Aorta (tissue), 5 donors: ENCODE measurements at regions not wholly inside any gene's neighbourhood (a gene's known extent, or its start where the extent isn't known, plus 50 kb on each side); places are given as distances from the start of the nearest gene placed in this dataset.
"Not testable (repeated sequence)": the region's sequence is repeated elsewhere in the genome, so short reads cannot be mapped to it uniquely, and the experiment has no call there.

ENCODE experiments used
- ATAC-seq: fragments of 200-7000 bp; cut with Tn5 transposase; one replicate; pipeline ENCODE4 v1.9.1; 2022; ENCODE audit warnings: moderate library complexity; ENCODE audit not compliant: low FRiP score
- DNase-seq, 2 donors: peaks; one replicate each; pipeline ENCODE4 v3.0.0-alpha.2; 2020
- H3K27ac ChIP-seq, 2 donors: one replicate each; pipeline ENCODE4 v1.5.1; 2013; ENCODE audit warnings: low read length in 2 of 2, mild to moderate bottlenecking in 2 of 2, moderate library complexity in 2 of 2, control low read depth in 1 of 2, inconsistent platforms in 1 of 2, low read depth in 1 of 2
- H3K27me3 ChIP-seq, 2 donors: one replicate each; pipeline ENCODE4 v1.6.1; 2013; ENCODE audit warnings: control low read depth in 1 of 2, low read length in 1 of 2, mild to moderate bottlenecking in 1 of 2, moderate library complexity in 1 of 2; ENCODE audit not compliant: insufficient read depth in 2 of 2, control insufficient read depth in 1 of 2
- H3K36me3 ChIP-seq, 2 donors: one replicate each; pipeline ENCODE4 v1.6.1; 2013; ENCODE audit warnings: control low read depth in 1 of 2, low read length in 1 of 2, mild to moderate bottlenecking in 1 of 2; ENCODE audit not compliant: insufficient read depth in 2 of 2, control insufficient read depth in 1 of 2
- H3K4me1 ChIP-seq, 2 donors: one replicate each; pipeline ENCODE4 v1.6.1; 2013; ENCODE audit warnings: low read length in 2 of 2, control low read depth in 1 of 2, mild to moderate bottlenecking in 1 of 2, moderate library complexity in 1 of 2; ENCODE audit not compliant: insufficient read depth in 2 of 2, control insufficient read depth in 1 of 2
- H3K4me3 ChIP-seq, 2 donors: one replicate each; pipeline ENCODE4 v1.5.1; 2013; ENCODE audit warnings: low read length in 2 of 2, control low read depth in 1 of 2, mild to moderate bottlenecking in 1 of 2
- H3K9me3 ChIP-seq: one replicate; pipeline ENCODE4 v1.6.1; 2013; ENCODE audit warnings: mild to moderate bottlenecking, low read length; ENCODE audit not compliant: control insufficient read depth
- WGBS, 2 donors: extraction: QIAGEN DNeasy Blood & Tissue Kit; methylation state at CpG; one replicate each; pipeline ENCODE4 v1.1.7; 2013; 5-methylcytosine and 5-hydroxymethylcytosine counted together
- intact Hi-C, 2 donors: fragments of 100-400 bp; cut with DNase I; formaldehyde crosslinking; loops; one replicate each; pipeline versions ENCODE4 v1.14.2 to v1.15.0; 2022
- donor health status: healthy with polysubstance abuse.
- donor health status: Bipolar disorder and iron deficiency.
- donor health status: DM: no; HTN: no; CAD: no.
- donor health status: DM: no; HTN: no; CAD: no.
- donor health status: DM: yes; HTN: yes; CAD: no.

DNA sequence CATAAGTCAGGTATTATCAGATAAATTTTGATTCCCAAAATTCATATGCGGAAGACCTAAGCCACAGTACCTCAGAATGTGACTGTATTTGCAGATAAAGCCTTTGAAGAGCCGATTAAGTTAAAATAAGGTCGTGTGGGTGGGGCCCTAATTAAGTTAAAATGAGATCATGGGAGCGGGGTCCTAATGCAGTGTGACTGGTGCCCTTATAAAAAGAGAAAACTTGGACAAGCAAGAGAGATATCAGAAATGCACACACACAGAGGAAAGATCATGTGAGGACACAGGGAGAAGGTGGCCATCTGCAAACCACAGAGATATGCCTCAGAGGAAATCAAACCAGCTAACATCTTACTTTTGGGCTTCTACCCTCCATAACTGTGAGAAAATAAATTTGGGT lies 236.1 kb downstream of the FBXO8 start:
- Histone ChIP-seq H3K27ac (no peak overlapping the region), H3K27me3 (no peaks in the 10 kb centered on the region), H3K9me3 (no peaks in the 10 kb centered on the region), H3K4me3 (no peak overlapping the region), H3K4me1 (no peaks in the 10 kb centered on the region), H3K36me3 (no peaks in the 10 kb centered on the region)
- intact Hi-C loops = no loop called here
- DNase-seq = no peak
- no peak for ATAC-seq
- WGBS, 2 donors = 67 to 74% methylated on average over 4 of the region's 4 CpGs

DNA sequence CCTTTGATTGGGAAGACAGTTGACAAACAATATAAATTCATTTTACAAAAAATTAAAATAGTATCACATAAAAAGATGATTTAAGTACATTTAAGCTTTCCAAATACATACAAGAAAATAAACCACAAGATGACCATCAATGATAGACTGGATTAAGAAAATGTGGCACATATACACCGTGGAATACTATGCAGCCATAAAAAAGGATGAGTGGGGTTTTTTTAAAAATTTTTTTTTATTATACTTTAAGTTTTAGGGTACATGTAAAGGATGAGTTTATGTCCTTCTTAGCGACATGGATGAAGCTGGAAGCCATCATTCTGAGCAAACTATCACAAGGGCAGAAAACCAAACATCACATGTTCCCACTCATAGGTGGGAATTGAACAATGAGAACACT lies 237.6 kb downstream of the FBXO8 start:
- H3K27me3 ChIP-seq, H3K36me3 ChIP-seq, intact Hi-C loops, H3K4me3 ChIP-seq, ATAC-seq, H3K9me3 ChIP-seq, H3K27ac ChIP-seq, DNase-seq, H3K4me1 ChIP-seq: not testable (repeated sequence)
- WGBS, 2 donors = 91% methylated on average over 2 of the region's 2 CpGs

DNA sequence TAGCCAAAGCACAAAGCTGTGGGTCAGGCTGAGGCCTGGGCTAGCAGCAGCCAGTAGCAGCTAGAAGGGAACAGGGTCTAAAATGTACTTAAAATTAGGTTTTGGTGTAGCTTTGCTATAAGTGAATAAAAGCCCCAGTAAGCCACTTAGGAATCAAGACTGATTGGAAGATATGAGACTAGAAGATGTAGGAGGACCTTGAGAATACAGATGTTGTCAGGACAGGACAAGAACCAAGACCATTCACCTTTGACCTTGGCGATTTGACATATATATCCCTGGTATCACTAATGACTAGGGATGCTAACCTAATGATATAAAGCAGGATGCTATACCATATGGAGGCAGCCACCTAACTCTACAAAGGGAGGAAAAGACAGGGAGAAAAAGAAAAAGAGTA lies 238.1 kb downstream of the FBXO8 start:
- no peak overlapping the region for H3K27ac ChIP-seq
- no peak for DNase-seq
- H3K4me3 ChIP-seq = no peak overlapping the region
- no peak for ATAC-seq
- H3K27me3 ChIP-seq = no peaks in the 10 kb centered on the region
- H3K36me3 ChIP-seq = no peaks in the 10 kb centered on the region
- H3K4me1 ChIP-seq = no peaks in the 10 kb centered on the region
- H3K9me3 ChIP-seq = no peaks in the 10 kb centered on the region
- WGBS, 2 donors = 90 to 100% methylated on average over 1 of the region's 1 CpG
- intact Hi-C loops = no loop called here

DNA sequence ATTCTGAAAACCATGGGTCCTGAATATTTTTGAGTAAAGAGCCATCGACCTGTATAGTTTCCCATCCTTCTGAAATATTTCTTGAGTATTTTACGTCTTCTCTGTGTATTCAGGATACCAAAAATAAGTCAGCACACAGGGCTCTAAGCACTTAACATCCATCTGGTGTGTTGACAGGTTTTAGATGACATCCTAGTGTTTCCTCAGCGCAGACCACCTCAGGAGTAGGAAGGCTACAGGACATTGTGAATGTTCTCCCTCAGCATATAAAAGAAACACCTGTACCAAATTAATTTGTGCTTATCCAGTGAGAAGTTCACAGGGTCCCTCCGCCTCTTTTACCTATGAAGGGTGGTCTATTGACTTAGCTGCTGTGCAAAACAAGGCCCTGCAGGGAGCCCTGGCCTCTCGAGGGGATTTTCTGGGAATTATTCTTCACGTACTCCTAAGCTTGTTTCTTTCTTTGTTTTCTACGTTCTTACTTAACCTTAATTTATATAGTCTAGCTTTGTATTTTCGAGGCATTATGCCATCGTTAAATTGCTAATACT lies 241.8 kb downstream of the FBXO8 start:
- Histone ChIP-seq H3K27ac (no peak overlapping the region), H3K4me3 (no peak overlapping the region), H3K36me3 (no peaks in the 10 kb centered on the region), H3K4me1 (no peaks in the 10 kb centered on the region), H3K27me3 (no peaks in the 10 kb centered on the region), H3K9me3 (no peaks in the 10 kb centered on the region)
- intact Hi-C loops = no loop called here
- DNase-seq (no peak), ATAC-seq (no peak)
- WGBS, 2 donors = 74 to 77% methylated on average over 9 of the region's 9 CpGs

DNA sequence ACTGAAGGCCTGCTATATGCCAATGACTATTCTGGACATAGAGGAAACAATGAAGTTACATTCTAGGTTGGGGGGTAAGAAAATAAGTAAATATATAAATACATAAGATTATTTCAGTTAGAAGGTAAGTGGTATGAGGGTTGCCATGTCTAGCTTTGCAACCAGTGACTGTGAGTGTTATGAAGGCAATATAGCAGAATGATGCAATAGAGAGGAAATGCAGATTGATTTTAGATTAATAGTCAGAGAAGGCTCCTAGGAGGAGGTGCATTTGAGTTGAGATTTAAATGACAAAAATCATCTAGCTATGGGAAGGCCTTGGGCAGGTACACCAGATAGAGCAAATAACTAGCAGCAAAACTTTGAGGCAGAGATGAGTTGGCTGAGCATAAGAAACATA lies 243.2 kb downstream of the FBXO8 start:
- Histone ChIP-seq H3K27ac (no peak overlapping the region), H3K27me3 (no peaks in the 10 kb centered on the region), H3K36me3 (no peaks in the 10 kb centered on the region), H3K4me1 (no peaks in the 10 kb centered on the region), H3K9me3 (no peaks in the 10 kb centered on the region), H3K4me3 (no peak overlapping the region)
- DNase-seq (no peak), ATAC-seq (no peak)
- intact Hi-C loops = no loop called here

DNA sequence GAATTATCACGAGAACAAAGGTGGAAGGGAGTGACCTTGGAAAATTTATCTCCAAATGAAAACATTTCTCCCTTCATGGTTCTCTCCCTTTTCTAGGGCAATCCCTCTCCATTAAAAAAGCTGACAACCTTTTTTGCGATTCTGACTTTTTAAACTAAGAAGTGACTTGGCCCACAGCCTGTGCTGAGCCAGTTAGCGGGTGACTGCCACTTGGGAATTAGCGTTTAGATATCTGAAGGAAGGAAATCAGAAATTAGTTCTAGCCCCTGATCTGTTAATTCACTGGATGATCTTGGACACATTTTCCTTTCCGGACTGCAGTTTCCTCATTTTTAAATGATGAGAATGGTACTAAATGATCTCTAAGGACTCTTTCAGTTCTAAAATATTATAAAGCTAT lies 245.0 kb downstream of the FBXO8 start:
- Histone ChIP-seq H3K4me1 (no peaks in the 10 kb centered on the region), H3K27ac (no peak overlapping the region), H3K9me3 (no peaks in the 10 kb centered on the region), H3K4me3 (no peak overlapping the region), H3K27me3 (no peaks in the 10 kb centered on the region), H3K36me3 (no peaks in the 10 kb centered on the region)
- intact Hi-C loops = no loop called here
- 15 to 20% methylated on average over 5 of the region's 5 CpGs for WGBS, 2 donors
- no peak for DNase-seq
- ATAC-seq = no peak

DNA sequence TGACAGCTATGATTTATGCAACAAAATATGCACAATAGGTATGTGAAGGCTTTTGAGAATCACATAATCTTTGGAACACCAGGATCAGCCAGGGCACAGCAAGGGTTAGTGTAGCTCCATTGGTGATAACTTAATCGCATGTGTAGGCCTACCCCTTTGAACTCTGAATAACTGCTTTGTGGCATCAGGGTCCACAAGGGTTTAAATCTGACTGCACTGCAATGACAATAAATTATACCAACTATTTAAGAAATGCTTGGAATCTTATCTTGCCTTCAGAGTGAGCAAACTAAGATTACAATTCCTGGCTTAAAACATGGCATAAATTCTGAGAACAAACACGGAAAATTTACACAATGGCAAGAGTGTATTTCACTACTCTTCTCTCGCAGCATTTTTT lies 245.8 kb downstream of the FBXO8 start:
- DNase-seq = no peak
- 26 to 29% methylated on average over 3 of the region's 3 CpGs for WGBS, 2 donors
- no peaks in the 10 kb centered on the region for H3K36me3 ChIP-seq
- intact Hi-C loops = no loop called here
- H3K4me3 ChIP-seq = no peak overlapping the region
- ATAC-seq = no peak
- no peaks in the 10 kb centered on the region for H3K9me3 ChIP-seq
- H3K27me3 ChIP-seq = no peaks in the 10 kb centered on the region
- no peak overlapping the region for H3K27ac ChIP-seq
- H3K4me1 ChIP-seq = no peaks in the 10 kb centered on the region

DNA sequence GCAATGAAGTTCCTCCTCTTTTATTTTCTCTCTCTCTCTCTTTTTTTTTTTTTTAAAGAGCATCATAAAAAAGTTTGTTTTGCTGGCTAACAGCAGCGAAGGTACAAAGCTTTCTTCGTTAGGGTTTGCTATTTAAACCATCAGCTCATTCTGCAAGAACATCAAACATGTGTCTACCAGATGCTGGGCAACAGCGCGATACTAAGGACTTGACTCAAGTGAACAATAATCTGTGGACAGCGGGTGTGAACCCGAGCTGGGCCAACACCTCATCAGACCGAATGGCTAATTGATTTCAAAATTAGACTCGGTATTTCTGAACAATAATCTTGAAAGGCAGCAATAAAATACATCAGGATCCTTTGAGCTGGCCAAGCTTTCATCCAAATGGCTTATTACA lies 246.4 kb downstream of the FBXO8 start:
- intact Hi-C loops = no loop called here
- no peaks in the 10 kb centered on the region for H3K36me3 ChIP-seq
- ATAC-seq = no peak
- no peak overlapping the region for H3K4me3 ChIP-seq
- no peaks in the 10 kb centered on the region for H3K9me3 ChIP-seq
- no peaks in the 10 kb centered on the region for H3K4me1 ChIP-seq
- H3K27ac ChIP-seq = no peak overlapping the region
- no peak for DNase-seq
- no peaks in the 10 kb centered on the region for H3K27me3 ChIP-seq
- 78 to 87% methylated on average over 8 of the region's 8 CpGs for WGBS, 2 donors

DNA sequence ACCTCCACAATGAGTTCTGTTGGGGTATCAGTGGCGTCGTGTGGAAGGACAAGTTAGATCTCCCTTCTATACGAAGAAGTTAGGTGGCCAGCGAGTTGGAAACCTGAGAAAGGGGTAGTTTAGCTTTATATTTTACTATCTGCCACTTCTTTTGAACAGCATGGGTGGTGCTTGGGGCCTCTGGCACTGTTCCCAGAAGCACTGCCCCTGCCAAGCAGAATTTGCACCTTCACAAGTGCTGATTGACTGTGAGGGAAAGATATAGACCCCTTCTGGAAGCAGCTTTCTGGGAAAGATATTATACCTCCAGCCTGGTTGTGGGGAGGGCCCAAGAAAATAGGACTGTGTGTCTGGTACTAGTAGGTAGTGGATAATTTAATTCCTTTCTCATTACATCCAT lies 246.9 kb downstream of the FBXO8 start:
- ATAC-seq (no peak), DNase-seq (no peak)
- intact Hi-C loops = no loop called here
- H3K4me1 ChIP-seq = no peaks in the 10 kb centered on the region
- no peaks in the 10 kb centered on the region for H3K36me3 ChIP-seq
- no peaks in the 10 kb centered on the region for H3K9me3 ChIP-seq
- H3K27ac ChIP-seq = no peak overlapping the region
- no peaks in the 10 kb centered on the region for H3K27me3 ChIP-seq
- WGBS, 2 donors = 61 to 73% methylated on average over 4 of the region's 4 CpGs
- no peak overlapping the region for H3K4me3 ChIP-seq
